ENCODE measurements at regions not wholly inside any gene's neighbourhood (a gene's known extent, or its start where the extent isn't known, plus 50 kb on each side); places are given as distances from the start of the nearest gene placed in this dataset.

- no peak overlapping the region for H3K4me3 ChIP-seq (ENCODE audit: low read depth in 1 of 2, low read length in 2 of 2)
- no peak overlapping the region for H3K4me2 ChIP-seq (ENCODE audit: insufficient read depth, low read length)
- DNase-seq = no peak
- H4K20me1 ChIP-seq (ENCODE audit: insufficient read depth, low read length) = no peaks in the 10 kb centered on the region
- H3K79me2 ChIP-seq (ENCODE audit: insufficient read depth, low read length) = no peaks in the 10 kb centered on the region
- H3K4me1 ChIP-seq (ENCODE audit: insufficient read depth, low read length) = no peaks in the 10 kb centered on the region
- TF ChIP-seq, protein P1, sequence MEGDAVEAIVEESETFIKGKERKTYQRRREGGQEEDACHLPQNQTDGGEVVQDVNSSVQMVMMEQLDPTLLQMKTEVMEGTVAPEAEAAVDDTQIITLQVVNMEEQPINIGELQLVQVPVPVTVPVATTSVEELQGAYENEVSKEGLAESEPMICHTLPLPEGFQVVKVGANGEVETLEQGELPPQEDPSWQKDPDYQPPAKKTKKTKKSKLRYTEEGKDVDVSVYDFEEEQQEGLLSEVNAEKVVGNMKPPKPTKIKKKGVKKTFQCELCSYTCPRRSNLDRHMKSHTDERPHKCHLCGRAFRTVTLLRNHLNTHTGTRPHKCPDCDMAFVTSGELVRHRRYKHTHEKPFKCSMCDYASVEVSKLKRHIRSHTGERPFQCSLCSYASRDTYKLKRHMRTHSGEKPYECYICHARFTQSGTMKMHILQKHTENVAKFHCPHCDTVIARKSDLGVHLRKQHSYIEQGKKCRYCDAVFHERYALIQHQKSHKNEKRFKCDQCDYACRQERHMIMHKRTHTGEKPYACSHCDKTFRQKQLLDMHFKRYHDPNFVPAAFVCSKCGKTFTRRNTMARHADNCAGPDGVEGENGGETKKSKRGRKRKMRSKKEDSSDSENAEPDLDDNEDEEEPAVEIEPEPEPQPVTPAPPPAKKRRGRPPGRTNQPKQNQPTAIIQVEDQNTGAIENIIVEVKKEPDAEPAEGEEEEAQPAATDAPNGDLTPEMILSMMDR (IDR thresholded peaks at IDR 0.05; ENCODE audit: borderline replicate concordance, extremely low read depth, low read length, poor library complexity, severe bottlenecking) = no peak
- no peak for TF ChIP-seq EZH2 (IDR thresholded peaks at IDR 0.05; ENCODE audit: borderline replicate concordance, low read depth, low read length, severe bottlenecking)
- no peaks in the 10 kb centered on the region for H3K27me3 ChIP-seq (ENCODE audit: insufficient read depth, low read length, poor library complexity)
- H3K36me3 ChIP-seq (ENCODE audit: insufficient read depth, low read length) = no peaks in the 10 kb centered on the region
- H2AFZ ChIP-seq (ENCODE audit: low read depth, low read length) = no peak overlapping the region
- ATAC-seq (ENCODE audit: insufficient read depth, low read depth) = no peak
- no peak overlapping the region for H3K9ac ChIP-seq (ENCODE audit: low read depth, low read length)
- no peak overlapping the region for H3K27ac ChIP-seq (ENCODE audit: low read length)
- H3K9me3 ChIP-seq (ENCODE audit: insufficient read depth, low read length, severe bottlenecking) = no peaks in the 10 kb centered on the region
Observed at GRCh38 chr5:101915554-101915953, 380.5 kb downstream of the SLCO4C1 start.

GRCh38 chr5:101904736-101905135, 391.3 kb downstream of the SLCO4C1 start:
- Histone ChIP-seq H3K36me3 (ENCODE audit: insufficient read depth, low read length) (no peaks in the 10 kb centered on the region), H3K79me2 (ENCODE audit: insufficient read depth, low read length) (no peaks in the 10 kb centered on the region), H3K9ac (ENCODE audit: low read depth, low read length) (no peak overlapping the region), H3K4me1 (ENCODE audit: insufficient read depth, low read length) (no peaks in the 10 kb centered on the region), H3K9me3 (ENCODE audit: insufficient read depth, low read length, severe bottlenecking) (no peaks in the 10 kb centered on the region), H2AFZ (ENCODE audit: low read depth, low read length) (no peak overlapping the region), H3K27me3 (ENCODE audit: insufficient read depth, low read length, poor library complexity) (no peaks in the 10 kb centered on the region), H3K4me2 (ENCODE audit: insufficient read depth, low read length) (no peak overlapping the region), H3K27ac (ENCODE audit: low read length) (no peak overlapping the region), H3K4me3 (ENCODE audit: low read depth in 1 of 2, low read length in 2 of 2) (no peak overlapping the region), H4K20me1 (ENCODE audit: insufficient read depth, low read length) (no peaks in the 10 kb centered on the region)
- ATAC-seq (ENCODE audit: insufficient read depth, low read depth) = no peak
- no peak for TF ChIP-seq EZH2 (IDR thresholded peaks at IDR 0.05; ENCODE audit: borderline replicate concordance, low read depth, low read length, severe bottlenecking)
- TF ChIP-seq, protein P1 (IDR thresholded peaks at IDR 0.05; ENCODE audit: borderline replicate concordance, extremely low read depth, low read length, poor library complexity, severe bottlenecking) = no peak
- no peak for DNase-seq

DNA sequence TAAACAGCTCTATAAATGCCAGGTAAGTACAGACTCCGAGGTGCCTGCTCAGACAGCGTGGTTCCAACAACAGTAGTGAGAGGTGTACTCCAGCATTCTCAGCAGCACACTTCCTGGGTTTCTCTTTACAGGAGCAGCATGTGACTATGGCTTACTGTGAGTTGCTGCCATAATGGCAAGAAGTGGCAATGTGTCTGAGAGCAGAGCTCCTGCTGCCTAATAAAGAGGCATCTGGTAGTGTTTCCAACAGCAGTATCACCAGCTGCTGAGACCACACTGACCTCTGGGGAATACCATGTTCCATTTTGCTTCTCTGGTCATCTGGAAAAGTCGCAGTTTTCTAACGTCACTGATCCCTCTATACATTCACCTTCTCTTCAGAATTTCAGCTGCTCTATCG, 398.2 kb downstream of the SLCO4C1 start:
- no peaks in the 10 kb centered on the region for H3K27me3 ChIP-seq (ENCODE audit: insufficient read depth, low read length, poor library complexity)
- no peaks in the 10 kb centered on the region for H4K20me1 ChIP-seq (ENCODE audit: insufficient read depth, low read length)
- no peak overlapping the region for H3K9ac ChIP-seq (ENCODE audit: low read depth, low read length)
- DNase-seq = no peak
- no peaks in the 10 kb centered on the region for H3K4me1 ChIP-seq (ENCODE audit: insufficient read depth, low read length)
- H3K27ac ChIP-seq (ENCODE audit: low read length) = no peak overlapping the region
- ATAC-seq (ENCODE audit: insufficient read depth, low read depth) = 0 out of 3 replicates have a peak, but pooled peaks have one; percentile 31
- no peaks in the 10 kb centered on the region for H3K36me3 ChIP-seq (ENCODE audit: insufficient read depth, low read length)
- TF ChIP-seq, protein P1 (IDR thresholded peaks at IDR 0.05; ENCODE audit: borderline replicate concordance, extremely low read depth, low read length, poor library complexity, severe bottlenecking) = no peak
- TF ChIP-seq EZH2 (IDR thresholded peaks at IDR 0.05; ENCODE audit: borderline replicate concordance, low read depth, low read length, severe bottlenecking) = no peak
- no peaks in the 10 kb centered on the region for H3K9me3 ChIP-seq (ENCODE audit: insufficient read depth, low read length, severe bottlenecking)
- H2AFZ ChIP-seq (ENCODE audit: low read depth, low read length) = no peak overlapping the region
- H3K4me2 ChIP-seq (ENCODE audit: insufficient read depth, low read length) = no peak overlapping the region
- H3K79me2 ChIP-seq (ENCODE audit: insufficient read depth, low read length) = no peaks in the 10 kb centered on the region
- H3K4me3 ChIP-seq (ENCODE audit: low read depth in 1 of 2, low read length in 2 of 2) = no peak overlapping the region

GRCh38 chr5:101894985-101895384, 401.1 kb downstream of the SLCO4C1 start:
- TF ChIP-seq, protein P1 (IDR thresholded peaks at IDR 0.05; ENCODE audit: borderline replicate concordance, extremely low read depth, low read length, poor library complexity, severe bottlenecking) = no peak
- no peak for TF ChIP-seq EZH2 (IDR thresholded peaks at IDR 0.05; ENCODE audit: borderline replicate concordance, low read depth, low read length, severe bottlenecking)
- Histone ChIP-seq H2AFZ (ENCODE audit: low read depth, low read length) (no peak overlapping the region), H3K4me1 (ENCODE audit: insufficient read depth, low read length) (no peaks in the 10 kb centered on the region), H3K27me3 (ENCODE audit: insufficient read depth, low read length, poor library complexity) (no peaks in the 10 kb centered on the region), H3K4me3 (ENCODE audit: low read depth in 1 of 2, low read length in 2 of 2) (no peak overlapping the region), H3K9ac (ENCODE audit: low read depth, low read length) (no peak overlapping the region), H3K4me2 (ENCODE audit: insufficient read depth, low read length) (no peak overlapping the region), H3K79me2 (ENCODE audit: insufficient read depth, low read length) (no peaks in the 10 kb centered on the region), H3K9me3 (ENCODE audit: insufficient read depth, low read length, severe bottlenecking) (no peaks in the 10 kb centered on the region), H4K20me1 (ENCODE audit: insufficient read depth, low read length) (no peaks in the 10 kb centered on the region), H3K36me3 (ENCODE audit: insufficient read depth, low read length) (no peaks in the 10 kb centered on the region), H3K27ac (ENCODE audit: low read length) (no peak overlapping the region)
- DNase-seq = no peak
- ATAC-seq (ENCODE audit: insufficient read depth, low read depth) = no peak

All from DND-41 (cell line).